GM13977 (cell line): ENCODE measurements at regions not wholly inside any gene's neighbourhood (a gene's known extent, or its start where the extent isn't known, plus 50 kb on each side); places are given as distances from the start of the nearest gene placed in this dataset.

Experiments
- DNase-seq: peaks from one replicate; pipeline ENCODE4 v3.0.0; 2012; ENCODE audit warnings: low spot score
- in situ Hi-C: fragments of 300-500 bp; cut with MboI; formaldehyde crosslinking; loops from one replicate; pipeline ENCODE4 v1.12.0; 2022; ENCODE audit warnings: low sequenced_read_pairs, low pct_unique_long_range_greater_than_20kb, mixed read lengths, inconsistent platforms; ENCODE audit not compliant: unreplicated experiment
- TF ChIP-seq, protein P1 (sequence below): IDR thresholded peaks from 2 replicates; pipeline ENCODE4 v1.5.1; 2012; ENCODE audit warnings: mild to moderate bottlenecking, control low read depth; ENCODE audit not compliant: insufficient read depth; ENCODE audit errors: extremely low read depth, missing control alignments

GRCh38 chr14:41360126-41360525, 246.6 kb upstream of the LRFN5 start:
- TF ChIP-seq, protein P1, sequence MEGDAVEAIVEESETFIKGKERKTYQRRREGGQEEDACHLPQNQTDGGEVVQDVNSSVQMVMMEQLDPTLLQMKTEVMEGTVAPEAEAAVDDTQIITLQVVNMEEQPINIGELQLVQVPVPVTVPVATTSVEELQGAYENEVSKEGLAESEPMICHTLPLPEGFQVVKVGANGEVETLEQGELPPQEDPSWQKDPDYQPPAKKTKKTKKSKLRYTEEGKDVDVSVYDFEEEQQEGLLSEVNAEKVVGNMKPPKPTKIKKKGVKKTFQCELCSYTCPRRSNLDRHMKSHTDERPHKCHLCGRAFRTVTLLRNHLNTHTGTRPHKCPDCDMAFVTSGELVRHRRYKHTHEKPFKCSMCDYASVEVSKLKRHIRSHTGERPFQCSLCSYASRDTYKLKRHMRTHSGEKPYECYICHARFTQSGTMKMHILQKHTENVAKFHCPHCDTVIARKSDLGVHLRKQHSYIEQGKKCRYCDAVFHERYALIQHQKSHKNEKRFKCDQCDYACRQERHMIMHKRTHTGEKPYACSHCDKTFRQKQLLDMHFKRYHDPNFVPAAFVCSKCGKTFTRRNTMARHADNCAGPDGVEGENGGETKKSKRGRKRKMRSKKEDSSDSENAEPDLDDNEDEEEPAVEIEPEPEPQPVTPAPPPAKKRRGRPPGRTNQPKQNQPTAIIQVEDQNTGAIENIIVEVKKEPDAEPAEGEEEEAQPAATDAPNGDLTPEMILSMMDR, result no peak
- in situ Hi-C loops, result no loop called here
- no peak for DNase-seq

GRCh38 chr14:41355866-41356265, 250.8 kb upstream of the LRFN5 start:
- DNase-seq, result no peak
- TF ChIP-seq, protein P1, result no peak
- in situ Hi-C loops, result no loop called here

DNA sequence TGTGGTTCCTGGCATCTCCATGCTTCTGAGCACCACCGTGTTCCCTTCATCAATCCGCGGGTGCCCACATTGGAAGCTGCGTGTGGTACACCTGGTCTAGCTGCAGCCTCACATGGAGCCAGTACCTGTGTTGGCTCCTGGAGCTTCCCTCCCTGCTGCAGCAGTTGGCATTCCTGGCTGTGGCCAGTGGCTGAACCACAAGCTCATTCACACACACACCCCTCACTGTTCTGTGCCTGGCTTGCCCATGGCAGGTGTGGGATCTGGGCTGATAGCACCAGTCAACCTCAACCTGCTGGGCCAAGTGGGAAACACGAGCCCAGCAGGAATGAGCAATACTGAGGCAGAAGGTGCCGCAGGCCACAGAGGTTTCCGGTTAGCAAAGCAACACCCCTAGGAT, 256.2 kb upstream of the LRFN5 start:
- no peak for DNase-seq
- TF ChIP-seq, protein P1, result no peak
- in situ Hi-C loops, result no loop called here

DNA sequence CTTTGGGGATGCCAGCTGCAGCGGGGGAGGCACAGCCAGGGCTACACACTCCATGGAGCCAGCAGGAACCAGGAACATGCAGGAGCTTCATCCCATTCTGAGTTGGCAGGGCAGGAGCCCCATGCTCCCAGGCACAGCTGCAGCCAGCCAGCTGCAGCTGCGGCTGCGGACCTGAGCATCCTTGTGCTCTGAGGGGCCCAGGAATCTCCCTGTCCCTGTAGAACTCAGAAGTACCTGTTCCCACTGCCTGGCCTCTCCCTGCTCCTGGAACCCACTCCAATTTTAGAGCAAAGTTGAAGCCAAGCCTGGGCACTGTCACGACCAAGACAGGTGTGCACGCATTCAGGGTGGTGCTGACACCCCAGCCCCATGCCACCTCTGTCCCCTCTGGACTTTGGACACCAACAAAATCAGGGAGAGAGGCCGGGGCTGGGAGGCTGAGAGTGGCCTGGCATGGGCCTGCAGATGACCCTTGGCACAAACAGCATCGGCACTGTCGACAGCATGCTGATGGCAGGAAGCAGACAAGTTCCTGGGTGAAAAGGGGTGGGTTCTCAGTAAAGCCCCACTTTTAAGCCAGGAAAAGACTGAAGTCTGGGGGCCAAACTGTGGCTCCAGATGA, 257.3 kb upstream of the LRFN5 start:
- in situ Hi-C loops, result no loop called here
- TF ChIP-seq, protein P1, result no peak
- no peak for DNase-seq

DNA sequence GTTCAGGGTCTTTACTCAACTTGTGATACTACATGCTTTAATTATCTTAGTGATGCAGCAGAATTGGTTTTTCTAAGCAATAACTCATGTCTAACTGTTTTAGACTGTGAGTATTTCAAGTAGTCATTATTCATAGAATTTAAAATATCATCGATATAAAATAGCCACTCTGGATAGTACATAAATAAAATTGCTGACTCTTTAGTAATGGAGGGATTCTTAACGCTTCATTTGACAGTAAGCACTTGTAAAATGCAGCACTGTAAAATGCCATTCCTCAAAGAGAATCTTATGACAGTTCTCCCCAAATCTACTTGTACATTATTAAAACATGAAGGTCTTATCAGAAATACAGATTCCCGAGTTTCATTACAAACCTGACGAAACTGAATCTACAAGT, 262.8 kb upstream of the LRFN5 start:
- DNase-seq, result no peak
- in situ Hi-C loops, result no loop called here
- TF ChIP-seq, protein P1, result no peak

GRCh38 chr14:41313196-41313595, 293.5 kb upstream of the LRFN5 start:
- DNase-seq, result no peak
- TF ChIP-seq, protein P1, result no peak
- in situ Hi-C loops, result no loop called here
